Left kidney (tissue), 1 donor: ENCODE measurements at regions not wholly inside any gene's neighbourhood (a gene's known extent, or its start where the extent isn't known, plus 50 kb on each side); places are given as distances from the start of the nearest gene placed in this dataset.

ENCODE experiments used
- DNase-seq: peaks from one replicate; pipeline ENCODE4 v3.0.0-alpha.2; 2013

DNA sequence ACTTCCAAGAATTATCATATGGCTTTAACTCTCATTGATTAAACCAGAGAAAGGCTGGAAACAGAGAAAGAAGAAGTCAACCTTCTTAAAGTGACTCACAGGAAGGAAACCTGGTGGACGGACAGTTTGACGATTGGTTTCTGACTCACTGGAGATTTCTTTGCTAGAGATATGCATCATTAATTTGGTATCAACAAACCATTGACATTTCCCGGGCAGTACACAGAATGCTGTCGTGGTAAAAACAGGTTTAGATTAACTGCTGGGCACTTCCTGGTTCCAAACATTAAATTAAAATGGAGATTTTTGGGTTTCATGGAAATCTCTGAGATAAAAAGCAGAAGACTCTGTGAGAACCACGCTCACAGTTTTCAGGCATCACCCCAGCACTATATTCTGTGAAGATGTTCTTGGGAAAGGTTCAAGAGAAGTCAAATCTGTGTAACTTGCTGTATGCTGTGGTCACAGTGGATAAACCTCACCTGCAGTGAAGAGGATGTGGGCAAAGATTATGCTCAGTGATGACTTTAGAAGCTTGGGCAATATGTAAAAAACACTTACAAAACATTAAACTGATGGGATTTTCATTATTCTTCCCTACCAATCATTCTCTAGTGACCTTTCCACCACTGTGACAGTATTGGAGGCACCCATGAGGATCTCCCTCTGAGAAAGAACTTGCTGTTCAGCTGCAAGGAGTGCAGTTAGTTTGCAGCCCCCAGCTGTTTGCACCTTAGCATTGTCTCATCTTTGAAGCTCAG is 61.1 kb upstream of the CD44 start:
- DNase-seq = no peak

DNA sequence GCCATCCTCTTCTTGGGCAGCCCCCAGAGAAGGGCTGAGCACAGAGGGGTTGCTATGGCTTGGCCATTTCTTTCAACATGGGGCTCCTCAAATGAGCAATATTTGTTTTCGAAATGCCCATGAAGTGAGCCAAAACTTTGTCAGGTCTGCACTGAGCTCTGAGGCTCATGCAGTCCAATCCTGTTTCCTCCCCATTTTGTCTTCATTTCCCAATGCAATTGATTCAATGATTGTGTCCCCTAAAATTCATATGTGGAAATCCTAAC is 60.6 kb upstream of the CD44 start:
- DNase-seq = no peak

DNA sequence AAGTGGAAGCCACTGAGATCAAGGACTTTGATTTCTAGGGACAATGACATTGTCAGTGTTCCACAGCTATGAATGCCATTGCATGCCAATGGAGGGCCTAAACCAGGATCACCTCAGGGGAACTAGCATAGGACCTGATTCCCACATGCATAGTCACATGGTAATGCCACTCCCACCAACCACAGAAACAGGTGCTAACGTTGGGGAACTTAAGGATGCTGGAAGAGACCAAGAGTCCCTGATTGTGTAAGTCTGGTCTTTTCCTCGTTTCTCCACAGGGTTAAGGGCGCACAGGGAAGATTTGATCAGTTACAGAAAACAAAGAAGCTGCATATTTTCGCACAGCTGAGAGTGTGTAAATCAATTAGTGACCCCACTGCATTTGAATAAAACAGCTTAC is 59.4 kb upstream of the CD44 start:
- DNase-seq = no peak

DNA sequence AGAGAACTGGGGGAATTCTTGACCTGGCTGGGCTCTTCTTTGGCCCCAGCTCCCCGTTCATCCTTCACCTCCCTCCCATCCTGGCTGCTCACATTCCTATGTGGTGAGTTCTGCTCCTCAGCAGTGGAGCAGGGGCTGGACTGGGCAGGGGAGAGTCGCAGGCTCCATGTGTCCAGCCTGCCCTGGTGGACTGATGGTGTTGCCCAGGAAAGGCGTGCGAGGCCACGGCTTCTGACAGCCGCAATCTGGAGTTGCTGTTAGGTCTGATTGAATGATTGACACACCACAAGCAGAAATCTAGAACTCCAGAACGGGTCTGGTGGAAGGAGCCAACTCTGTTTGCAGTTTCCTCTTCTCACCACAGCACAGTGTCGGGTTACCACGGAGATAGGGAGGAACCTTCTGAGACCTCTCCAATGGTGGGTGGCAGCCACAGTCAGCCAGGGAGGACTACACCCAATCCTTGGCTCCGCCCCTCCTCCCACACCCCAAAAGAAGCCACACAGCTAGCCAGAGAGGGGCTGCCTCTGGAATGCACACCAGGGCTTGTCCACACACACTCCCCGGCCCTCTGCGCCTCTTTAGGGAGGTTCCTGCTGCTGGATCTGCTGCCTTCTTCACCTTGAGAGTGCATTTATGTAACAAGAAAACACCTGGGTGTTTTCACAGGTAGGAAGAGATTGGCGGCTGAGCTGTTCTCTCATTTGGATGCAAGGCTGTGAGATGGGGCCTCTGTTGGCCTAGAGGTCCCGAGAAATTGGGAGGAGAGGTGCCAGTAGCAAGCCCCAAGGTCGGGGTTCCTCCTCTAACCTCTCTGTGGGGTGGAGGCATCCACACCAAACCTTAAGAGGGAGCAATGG is 56.4 kb upstream of the CD44 start:
- DNase-seq = no peak

DNA sequence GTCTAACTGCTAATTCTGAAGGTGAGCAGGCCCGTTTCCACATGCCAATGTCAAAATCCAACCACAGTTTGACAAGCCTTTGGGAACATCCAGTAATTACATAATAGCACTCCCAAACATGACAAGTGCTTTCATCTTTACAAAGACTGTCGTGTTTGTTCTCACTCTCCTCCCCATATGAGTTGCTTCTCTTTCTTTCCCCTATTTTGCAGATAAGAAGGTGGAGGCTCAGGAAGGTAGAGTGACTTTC is 55.9 kb upstream of the CD44 start:
- DNase-seq = no peak

DNA sequence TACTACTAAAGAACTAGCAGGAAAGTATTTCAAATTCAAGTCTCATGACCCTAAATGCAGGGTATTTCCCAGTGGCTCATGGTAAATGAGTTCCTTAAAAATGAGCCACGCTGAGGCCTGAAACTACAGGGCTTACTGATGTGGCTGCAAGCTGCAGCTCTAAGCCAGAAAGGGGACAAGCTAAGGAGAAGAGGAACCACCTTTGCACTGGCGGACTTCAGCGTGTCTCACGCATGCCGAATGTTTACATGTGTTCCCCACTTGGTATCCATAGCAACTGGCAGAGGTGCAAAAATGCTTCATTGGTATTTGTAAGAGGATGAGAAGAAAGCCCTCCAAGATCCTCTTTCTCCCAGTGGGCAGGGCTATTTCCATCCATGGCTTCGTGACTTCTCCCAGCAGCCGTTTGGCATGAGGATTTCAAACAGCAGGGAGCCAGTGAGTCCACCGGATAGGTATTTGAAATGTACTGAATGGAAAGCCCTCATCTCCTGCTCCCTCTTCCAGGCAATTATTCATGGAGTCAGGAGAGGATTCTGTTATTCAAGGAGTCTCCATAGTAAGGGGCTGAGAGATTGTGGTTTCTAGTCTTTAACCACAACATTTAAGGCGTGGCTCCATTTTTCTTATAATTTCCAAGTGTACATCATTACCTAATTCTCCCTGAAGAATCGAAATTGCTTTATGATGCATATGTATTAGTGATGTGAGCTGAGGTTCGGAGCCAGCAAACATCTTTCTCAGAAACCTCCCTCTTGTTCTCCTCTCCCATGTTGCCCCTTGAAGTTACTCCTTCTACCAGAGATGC is 55.3 kb upstream of the CD44 start:
- DNase-seq = no peak

DNA sequence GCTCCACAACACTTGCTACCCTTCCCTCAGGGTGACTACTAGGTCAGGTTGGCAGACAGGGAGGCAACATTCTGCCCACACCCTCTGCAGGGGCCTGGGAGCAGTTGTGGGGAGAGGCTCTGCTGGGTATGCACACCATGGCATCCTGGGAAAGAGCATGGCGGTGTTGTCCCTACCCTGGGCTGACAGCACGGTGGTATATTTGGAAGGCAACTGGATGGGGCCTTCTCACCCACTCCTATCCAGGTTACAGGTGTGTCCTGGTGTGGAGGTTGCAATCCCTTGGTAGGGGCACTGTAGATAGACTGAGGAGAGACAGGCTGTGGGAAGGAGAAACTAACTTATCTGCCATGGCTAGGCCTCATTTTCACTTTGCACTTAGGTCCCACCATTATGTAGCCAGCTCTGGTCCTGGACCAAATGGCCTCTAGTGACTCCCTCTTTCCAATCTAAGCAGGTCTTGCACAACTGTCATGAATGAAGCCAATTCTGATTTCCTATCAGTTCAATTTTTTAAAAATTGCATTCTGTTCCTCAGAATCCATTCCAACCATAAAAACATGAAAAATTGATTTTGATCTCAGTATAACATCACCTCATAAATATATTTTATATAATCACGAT is 54.0 kb upstream of the CD44 start:
- no peak for DNase-seq

DNA sequence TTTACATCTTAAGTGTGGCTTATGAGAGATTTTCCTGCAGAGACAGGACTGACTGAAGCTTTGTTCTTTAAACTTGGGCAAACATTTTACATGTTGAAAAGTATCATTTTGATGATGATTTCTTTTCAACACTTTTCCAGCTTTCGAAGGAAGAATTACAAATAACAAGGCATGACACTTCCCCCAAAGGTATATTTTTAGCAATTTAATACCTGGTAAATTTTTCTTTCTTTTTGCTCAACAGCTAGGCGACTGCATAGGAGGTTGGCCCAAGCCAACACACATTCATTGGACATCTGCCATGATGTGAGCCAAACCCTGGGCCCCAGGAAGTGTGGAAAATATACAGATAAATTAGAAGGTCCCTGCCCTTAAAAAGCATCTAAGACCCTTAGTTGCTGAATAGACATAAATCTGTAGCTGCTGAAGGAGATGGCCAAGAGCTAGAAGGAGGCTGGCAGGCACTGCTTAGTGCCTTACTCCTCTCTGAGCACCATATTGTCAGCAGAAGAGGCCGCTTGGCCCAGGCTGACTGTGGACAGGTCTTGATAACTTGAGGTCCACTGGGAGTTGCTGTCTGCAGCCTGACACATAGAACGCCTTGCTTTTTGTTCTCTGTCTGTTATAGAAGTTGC is 53.3 kb upstream of the CD44 start:
- no peak for DNase-seq

DNA sequence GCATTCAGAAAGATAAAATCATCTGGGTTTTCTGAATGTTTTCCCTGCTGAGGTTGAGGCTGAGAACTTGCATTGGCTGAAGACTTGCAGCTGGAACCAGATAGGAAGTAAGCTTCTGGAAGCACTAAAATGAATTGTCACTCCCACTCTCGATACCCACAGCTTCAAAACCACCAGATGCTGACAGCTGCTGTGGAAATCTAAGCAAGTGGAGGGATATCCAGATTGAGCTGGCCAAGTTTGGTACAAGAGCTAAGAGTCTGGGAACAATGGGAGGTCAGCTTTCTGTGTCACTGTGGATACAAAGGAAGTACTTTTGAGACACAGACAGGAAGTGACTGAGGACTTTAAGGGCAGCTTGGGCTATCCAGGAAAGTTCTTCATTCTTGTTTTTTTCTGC is 51.3 kb upstream of the CD44 start:
- peak; percentile 78 for DNase-seq

DNA sequence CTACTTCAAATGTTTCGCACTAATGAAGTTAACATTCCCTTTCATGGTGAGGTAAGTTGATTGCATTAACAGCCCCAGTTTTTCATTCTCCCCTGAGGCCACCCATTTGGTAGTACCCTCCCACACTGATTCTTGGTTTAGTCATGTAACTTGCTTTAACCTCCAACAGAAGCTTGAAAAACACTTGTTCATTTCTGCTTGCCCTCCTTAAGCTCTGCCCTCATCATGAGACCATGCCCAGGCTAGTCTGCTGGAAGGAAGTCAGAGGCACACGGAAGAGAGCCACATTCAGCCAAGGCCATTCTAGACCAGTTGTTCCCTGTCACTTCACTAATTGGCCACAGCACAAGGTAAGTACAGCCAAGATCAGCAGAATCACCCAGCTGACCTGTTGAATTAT is 50.7 kb upstream of the CD44 start:
- no peak for DNase-seq

DNA sequence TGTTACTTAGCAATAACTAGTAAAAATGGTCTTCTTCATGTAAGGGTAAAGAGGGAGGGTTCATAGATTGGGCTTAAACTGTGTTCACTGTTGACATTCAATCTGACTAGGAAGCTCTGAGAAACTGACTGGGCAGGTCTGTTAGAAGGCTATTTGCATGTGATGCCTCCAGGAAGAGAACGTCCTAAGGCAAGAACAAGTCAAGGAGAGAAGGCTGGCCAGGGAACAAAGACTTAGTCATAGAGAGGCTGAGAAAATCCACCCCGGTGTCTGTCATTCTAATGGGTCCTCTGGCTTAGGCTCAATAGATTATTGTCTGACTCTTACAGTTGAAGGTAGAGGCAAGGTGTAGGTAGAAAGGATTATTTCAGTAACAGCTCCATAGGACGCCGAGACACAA is 50.3 kb upstream of the CD44 start:
- DNase-seq = no peak
